Iris pigment epithelial cell (primary cell): ENCODE measurements at regions not wholly inside any gene's neighbourhood (a gene's known extent, or its start where the extent isn't known, plus 50 kb on each side); places are given as distances from the start of the nearest gene placed in this dataset.

Experiments used
- DNase-seq: peaks from one replicate; pipeline ENCODE4 v3.0.0-alpha.2; 2011; ENCODE audit warnings: low read depth

DNA sequence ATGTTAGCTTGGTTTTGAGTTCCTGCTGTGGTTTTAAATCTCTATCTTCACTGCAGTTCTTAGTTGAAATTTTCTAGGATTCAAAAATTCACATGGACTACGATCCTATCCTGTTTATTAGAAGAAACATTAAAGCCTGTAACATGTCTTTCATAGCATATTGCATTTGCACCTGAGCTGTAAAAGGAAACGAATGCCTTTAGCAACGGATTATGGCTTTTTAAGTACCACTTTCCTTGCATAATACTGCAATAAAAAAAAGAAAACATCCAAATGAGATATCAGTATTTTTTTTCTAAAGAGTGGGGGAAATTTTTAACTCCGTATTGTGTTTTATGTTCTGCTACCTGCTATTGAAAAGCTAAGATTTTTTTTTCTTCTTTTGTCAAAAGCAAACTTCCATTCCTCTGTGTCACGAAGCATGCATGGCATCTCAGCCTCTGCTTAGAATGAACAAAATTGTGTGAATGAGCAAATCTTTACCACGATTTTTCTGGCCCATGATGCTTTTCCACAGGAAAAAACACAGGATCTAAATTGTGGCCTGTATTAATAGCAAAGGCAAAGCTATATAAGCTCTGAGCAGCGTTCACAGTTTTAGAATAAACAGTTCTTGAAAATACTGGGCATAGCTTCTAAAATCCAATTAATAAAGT lies 110.0 kb upstream of the CDIN1 start:
- peak; percentile 47 for DNase-seq

DNA sequence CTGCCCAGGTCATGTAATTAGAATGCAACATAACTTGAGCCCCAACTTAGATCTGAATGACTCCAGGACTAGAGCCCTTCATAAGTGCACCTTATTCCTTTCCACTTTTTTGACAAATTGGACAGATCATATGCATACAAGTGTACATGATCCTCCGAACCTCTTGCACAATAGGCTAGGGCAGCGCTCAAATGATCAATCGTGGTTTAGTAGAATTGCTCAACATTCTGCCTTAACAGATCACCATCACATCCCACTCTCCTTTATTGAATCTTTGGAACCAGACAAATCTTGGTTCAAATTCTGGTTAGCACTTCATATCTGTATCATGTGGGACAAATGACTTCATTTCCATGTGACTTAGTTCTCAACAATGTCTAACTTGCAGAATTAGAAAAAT lies 106.8 kb upstream of the CDIN1 start:
- no peak for DNase-seq

DNA sequence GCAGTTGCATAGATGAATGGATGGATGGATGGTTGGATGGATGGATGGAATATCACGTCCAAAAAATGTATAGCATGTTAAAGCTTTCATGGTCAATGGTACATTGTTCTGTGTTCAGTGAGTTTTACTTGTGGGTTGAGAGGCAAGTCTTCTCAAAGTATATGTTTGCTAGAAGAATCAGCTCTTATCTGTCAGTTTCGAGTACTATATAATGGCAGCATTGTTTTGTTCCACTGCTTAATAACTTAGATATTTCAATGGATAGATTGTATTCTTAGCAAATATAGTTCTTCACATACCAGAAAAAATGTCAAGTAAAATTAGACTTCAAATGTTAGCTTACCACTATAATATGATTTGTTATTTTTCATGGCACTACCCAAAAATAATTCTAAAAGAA lies 100.9 kb upstream of the CDIN1 start:
- no peak for DNase-seq

DNA sequence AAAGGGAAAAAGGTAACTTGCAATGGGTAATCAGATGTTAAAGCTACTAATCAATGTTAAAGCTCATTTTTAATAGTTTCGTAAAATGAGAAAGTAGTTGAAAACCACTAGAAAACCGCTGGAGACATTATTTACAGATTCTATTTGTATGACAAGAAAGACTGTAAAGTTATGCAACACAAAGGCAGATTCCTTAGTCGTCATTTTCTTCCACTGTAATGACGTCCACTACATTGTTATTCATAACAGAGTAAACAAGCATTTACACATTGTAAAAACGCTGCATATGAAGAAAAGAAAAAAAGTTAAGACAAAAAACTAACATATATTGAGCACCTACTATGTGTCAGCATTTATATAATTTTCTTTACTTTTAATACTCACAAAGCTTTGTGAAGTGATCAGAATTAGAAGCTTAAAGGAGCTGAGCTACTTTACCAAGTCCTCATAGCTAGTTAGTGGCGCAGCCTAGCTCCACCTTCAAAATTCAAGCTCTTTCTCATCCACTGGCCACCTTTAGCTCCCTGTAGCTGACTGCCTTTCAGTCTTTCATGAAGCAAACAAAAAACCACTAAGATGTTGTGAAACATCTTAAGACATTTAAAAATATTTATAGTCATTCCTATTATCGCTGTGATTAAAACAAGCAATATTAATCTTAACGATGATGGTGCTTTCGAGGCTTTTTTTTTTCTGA lies 100.1 kb upstream of the CDIN1 start:
- DNase-seq: peak; percentile 66

DNA sequence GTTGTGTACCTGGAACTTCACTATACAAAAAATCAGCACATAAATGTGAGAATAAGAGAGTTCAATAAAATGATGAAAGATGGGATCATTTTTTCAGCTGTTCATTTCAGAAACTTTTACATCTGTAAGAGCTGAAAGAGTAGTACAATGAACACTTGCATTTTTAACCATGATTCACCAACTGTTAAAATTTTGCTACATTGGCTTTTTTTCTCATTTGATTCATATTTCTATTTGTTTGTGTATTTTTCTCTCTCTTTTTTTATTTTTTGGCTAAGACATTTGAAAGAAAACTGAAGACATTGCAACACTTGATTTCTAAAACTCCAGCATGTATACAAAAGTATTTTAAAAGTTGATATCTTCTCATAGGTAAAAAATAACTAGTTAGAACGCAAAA lies 98.3 kb upstream of the CDIN1 start:
- no peak for DNase-seq

DNA sequence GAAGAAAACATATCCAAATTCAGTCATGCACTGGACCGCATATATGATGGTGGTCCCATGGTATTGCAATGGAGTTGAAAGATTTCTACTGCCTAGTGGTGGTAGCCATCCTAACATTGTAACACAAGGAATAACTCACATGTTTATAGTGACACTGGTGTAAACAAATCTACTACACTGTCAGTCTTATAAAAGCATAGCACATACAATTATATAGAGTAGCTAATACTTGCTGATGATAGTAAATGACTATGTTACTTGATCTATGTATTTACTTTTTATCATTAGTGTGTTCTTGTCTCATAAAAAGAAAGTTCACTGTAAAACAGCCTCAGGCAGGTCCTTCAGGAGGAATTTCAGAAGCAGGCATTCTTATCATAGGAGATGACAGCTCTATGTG lies 96.0 kb upstream of the CDIN1 start:
- DNase-seq: no peak

DNA sequence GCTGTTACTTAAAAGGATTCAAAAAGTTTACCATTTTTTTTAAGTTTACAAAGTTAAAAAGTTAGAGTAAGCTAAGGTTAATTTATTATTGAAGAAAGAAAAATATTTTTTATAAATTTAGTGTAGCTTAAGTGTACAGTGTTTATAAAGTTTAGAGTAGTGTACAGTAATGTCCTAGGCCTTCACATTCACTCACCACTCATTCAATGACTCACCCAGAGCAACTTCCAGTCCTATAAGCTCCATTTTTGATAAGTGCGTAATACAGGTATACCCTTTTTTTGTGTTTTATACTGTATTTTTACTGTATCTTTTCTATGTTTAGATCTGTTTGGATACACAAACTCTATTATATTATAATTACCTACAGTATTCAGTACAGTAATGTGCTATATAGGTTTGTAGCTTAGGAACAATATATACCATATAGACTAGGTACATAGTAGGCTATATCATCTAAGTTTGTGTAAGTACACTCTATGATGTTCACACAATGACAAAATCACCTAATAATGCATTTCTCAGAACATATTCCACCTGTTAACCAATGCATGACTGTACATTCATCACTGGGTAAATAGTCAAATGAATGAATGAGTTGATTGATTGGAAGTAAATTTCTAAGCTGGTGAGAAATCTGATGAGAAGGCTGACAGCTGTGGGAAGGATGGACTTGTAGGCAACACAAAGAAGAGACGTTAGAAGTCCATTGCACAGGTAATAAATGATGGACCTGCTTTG lies 95.2 kb upstream of the CDIN1 start:
- peak; percentile 76 for DNase-seq

DNA sequence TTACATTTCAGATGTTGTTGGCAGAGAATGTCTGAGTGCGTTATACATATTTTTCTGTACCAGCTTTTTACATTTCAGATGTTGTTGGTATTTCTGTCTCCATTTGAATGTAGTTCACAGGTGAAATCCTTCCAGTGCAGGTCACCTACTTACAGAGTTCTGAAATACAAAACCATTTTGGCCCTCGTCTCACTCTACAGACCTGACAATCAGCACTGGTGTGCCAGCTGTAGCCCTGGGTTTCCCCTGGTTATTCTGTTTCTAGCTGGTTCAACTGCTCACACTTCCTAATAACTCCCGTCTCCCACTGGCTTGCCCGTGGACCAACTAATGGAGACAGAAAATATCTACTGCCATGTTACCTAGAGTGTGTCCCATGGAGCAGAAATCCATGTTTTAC lies 87.5 kb upstream of the CDIN1 start:
- DNase-seq: no peak

DNA sequence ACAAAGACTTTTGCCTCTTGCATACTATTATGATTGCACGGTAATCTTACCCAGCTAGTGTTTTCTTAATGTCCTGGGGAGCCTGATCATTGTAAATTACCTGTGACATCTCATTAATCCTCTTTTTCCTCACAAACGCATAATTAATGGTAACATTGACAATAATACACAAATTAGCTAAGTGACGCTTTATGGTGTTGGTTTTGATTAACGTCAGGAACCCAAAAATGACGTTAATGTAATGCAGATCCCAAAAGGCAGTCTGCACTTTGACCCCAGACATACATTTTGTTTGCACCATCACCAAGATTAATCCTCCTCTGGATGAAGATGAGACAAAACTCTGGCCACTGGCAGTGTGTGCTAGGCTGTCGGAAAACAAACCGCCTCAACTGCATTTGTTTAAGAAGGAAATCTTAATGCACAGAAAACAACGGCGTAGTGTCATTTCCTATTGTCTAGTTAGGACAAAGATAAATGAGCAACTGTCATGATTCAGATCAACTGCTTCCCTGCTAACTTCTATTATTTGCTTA lies 83.9 kb upstream of the CDIN1 start:
- DNase-seq: no peak

DNA sequence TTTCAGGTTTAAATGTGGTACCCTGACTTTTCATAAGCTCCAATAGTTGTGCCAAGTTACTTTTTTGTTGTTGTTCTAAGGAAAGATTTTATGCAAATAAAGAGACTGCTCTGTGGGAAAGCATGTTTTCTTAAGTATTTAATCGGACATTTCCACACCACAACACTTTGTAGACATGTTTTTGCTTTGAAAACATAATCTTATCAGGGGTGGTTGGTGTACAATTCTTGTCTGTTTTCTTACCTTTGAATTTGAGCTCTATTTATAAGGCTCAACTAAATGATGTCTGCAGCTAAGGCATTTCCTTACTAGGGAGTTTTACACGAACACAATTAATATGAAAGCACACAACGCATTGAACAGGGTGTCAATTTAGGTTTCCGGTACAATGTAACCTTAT lies 81.5 kb upstream of the CDIN1 start:
- DNase-seq: no peak

DNA sequence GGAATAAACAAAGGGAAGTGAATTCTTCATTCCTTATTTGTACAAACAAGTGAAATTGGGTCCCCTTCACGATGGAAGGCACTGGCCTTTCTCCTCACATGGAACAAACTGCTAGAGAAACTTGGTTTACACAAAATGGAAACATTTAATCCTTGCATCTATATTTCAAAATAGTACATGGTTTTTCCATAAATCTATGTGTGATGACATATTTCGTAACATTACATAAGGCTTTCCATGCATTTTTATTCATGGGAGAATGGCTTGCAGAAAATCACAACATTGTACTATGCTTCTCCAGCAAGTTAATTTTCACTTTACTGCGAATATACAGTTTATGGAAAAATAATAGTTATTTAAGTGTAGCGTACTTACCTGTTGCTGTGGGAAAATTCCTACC lies 81.0 kb upstream of the CDIN1 start:
- no peak for DNase-seq

DNA sequence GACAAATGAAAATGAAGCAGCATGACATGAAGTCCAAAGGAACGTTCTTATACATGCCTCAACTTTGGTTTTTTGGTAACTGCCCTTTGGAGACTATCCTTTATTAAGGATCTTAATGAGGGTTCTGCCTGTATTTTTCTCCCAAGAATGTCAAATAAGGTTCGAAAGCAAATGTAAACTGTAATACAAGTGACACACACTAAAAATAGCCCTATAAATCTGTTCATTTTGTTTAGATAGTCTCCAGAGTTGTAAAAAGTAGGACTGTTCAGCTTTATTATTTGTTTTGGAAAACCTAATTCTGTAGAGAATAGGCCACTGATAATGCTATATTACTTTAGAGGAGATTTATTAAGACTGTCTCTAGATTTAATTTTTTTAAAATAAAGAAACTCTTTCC lies 80.5 kb upstream of the CDIN1 start:
- DNase-seq: no peak

DNA sequence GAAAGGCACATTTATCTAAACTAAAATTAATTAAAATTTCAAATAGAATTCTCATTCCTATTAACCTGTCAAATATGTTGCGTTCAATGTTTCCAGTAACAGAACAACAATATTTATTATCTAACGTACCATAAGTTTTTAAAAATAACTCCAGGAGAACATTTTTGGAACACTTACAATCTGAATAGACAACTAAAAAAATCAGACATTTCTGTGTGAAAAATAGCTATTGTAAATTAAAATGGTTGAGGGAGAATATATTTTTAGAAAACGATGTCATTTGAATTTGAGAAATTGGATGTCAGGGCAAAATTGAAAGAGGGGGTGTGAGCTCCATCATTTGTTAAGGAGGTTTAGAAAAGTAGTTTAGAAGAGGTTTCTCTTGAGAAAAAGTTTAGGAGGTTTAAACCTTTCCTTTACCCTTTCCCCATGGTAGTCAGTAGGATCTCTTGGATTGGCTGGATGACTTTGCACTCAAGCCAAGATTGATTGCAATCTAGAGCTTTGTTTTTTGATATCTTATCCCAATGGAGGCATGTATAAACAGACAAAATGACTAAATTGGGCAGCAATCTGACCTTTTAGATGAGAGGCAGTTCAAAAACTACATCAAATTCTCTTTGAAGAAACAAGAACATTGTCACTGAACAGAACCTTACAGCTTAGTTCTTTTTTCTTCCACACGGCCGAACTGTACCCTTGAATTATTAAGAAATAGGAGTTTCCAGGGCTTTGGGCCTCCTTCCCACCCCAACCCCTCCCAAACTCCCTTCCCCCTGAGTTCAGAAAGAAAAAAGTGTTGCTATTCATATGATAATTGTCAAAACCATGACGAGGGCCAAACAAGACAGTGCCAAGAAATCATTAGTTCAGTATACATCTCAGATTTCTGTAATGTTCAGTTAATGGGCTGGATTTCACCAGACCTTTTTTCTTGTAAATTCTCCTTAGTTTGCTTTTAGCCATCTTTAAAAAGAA lies 79.7 kb upstream of the CDIN1 start:
- DNase-seq: peak; percentile 10

DNA sequence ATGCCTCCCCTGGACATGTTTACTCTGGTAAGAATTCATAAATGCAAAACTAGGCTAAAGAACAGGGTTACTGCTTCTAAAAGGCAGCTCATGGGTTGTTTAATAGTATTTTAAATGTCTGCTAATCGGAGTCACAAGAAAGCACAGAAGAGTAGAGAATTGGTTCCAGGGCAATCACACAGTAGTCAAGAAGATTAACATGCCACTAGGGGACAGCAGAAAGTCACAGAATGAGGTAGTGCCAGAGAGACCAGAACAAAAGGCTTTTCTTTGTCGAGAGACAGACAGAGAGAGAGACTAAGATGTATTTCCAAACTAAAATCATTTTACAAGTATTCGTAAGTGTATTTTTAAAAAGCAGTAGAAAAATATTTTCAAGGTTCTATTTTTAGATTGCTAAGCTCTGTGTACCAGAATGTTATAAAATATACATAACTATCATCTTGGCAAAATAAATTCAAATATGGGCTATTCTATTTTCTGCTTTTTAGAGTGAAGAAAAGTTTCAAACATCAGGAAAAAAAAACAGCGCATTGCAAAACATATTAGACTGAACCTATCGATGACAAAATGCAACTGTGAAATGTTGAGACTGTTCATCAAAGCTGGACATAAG lies 78.3 kb upstream of the CDIN1 start:
- peak; percentile 69 for DNase-seq

DNA sequence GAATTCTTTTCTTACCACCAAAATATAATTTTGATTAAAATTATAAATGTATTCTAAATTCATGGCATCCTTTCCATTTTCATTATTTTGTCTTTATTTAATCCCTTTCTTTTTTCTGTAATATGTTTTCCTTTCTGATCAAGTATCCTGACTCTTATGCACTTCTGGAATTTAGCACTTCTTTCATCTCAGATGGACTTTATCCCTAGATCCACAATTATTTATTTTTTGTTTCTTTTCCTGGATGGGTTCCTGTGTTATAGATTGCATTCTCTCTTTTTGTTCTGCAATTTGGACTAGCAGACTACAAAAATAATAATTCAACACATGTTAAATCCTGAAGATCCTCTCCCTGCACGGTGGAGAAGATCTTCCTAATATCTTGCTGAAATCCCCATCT lies 76.9 kb upstream of the CDIN1 start:
- DNase-seq: no peak

DNA sequence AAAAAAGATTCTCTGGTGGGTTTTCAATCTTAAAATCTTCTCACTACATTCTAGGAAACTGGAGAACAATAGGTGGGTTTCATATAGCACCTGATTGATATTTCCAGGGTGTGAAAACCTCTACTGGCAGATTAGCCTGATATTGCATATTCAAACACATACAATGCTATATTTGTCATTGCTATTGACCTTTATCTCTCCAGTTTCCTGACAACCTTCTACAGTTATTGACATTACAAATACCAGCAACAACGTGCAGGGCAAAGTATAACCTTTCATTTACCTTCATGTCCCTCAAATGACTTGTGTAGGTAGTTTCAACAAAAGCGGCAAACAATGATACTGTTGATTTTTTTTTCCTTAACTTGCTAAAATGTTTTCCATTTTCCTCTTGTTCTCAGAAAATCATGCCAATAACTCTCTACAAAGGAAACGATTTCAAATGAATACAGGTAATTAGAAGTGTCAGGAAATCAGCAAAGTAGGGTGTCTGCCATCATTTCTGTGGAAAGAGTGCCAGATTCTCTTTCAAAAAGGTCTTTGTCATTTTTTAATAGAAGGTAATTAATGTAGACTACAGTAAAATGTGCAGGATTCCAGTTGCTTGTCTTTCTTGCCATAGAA lies 72.6 kb upstream of the CDIN1 start:
- no peak for DNase-seq

DNA sequence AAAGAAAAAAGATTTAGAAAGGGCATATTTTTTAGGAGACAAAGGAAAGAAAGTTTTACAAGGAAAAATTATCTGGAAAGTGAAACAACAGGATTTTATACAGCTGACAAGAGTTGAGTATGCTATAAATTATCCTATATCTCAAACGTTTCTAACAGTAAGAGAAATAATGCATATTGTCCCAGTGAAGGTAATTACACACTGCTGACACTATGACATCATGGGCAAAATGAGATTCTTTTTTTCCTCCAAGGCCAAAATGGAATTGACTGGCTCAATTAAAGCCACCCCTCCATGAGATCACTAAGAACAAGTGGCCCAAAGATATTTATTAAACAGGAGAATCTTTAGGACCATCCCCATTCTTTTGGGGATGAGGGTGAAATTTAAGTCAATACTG lies 72.0 kb upstream of the CDIN1 start:
- DNase-seq: no peak

DNA sequence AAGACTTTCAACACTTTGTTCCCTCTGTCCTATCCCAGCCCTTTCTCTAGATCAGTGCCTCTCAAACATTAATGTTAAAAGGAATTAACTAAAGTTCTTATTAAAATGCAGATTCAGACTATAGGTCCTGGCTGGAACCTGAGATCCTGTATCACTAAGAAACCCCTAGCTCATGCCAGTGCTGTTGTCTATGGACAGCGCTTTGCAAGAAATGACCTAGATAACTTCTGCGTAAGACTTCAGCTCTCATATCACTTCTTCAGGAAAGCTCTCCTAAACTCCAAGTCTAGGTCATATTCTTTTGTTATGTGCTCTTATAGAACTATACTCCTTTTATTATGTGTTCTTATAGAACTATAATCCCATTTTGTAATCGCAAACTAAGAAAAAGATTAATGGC lies 67.8 kb upstream of the CDIN1 start:
- DNase-seq: no peak

DNA sequence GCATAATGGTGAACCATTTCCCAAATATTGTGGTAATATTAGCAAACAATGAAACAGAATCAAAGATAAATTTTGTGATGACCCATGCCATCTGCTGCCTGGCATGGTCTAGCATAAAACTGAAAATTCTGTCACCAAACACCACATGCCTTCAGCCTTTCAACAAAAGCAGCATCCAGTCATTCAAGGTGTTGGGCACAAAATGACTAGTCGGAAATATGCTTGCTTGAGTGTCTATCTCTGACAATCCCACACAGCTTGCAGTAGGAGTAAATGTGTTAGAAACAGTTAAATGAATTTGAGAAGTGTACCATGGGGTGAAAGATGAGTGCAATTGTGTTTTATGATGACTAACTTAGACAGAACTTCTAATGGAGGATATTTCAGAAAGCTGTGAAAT lies 61.7 kb upstream of the CDIN1 start:
- no peak for DNase-seq

DNA sequence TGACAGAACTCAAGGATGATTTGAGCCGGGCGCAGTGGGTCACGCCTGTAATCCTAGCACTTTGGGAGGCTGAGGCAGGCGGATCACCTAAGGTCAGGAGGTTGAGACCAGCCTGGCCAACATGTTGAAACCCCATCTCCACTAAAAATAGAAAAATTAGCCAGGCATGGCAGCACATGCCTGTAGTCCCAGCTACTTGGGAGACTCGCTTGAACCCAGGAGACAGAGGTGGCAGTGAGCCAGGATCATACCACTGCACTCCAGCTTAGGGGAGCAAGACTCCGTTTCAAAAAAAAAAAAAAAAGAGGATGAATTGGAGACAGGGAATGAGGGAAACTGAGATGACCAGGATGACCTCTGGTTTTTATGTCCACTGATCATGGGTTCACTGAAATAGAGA lies 60.4 kb upstream of the CDIN1 start:
- no peak for DNase-seq

DNA sequence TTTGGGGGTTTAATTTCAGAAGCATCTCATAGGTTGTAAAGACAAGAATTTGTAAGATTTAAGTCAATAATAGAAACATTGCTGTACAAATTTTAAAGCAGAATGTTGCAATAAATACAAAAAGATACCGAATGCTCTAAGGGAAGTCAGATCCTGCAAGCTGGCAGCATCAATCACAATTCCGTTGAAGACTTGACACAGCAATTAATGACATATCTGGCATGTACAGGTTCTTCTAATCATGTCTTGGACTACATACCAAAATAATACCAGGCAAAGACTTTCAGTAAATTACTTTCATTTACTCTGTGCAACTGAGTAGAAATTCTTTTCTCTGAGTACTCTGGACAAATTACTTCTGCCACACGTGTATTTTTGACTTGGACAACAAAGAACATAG lies 54.0 kb upstream of the CDIN1 start:
- DNase-seq: no peak
